ENCODE measurements at regions not wholly inside any gene's neighbourhood (a gene's known extent, or its start where the extent isn't known, plus 50 kb on each side); places are given as distances from the start of the nearest gene placed in this dataset.

GRCh38 chr12:76649099-76649498 is 89.5 kb upstream of the OSBPL8 start:
- no peak overlapping the region for H3K4me3 ChIP-seq
- TF ChIP-seq, protein P1, sequence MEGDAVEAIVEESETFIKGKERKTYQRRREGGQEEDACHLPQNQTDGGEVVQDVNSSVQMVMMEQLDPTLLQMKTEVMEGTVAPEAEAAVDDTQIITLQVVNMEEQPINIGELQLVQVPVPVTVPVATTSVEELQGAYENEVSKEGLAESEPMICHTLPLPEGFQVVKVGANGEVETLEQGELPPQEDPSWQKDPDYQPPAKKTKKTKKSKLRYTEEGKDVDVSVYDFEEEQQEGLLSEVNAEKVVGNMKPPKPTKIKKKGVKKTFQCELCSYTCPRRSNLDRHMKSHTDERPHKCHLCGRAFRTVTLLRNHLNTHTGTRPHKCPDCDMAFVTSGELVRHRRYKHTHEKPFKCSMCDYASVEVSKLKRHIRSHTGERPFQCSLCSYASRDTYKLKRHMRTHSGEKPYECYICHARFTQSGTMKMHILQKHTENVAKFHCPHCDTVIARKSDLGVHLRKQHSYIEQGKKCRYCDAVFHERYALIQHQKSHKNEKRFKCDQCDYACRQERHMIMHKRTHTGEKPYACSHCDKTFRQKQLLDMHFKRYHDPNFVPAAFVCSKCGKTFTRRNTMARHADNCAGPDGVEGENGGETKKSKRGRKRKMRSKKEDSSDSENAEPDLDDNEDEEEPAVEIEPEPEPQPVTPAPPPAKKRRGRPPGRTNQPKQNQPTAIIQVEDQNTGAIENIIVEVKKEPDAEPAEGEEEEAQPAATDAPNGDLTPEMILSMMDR (IDR thresholded peaks at IDR 0.05), result no peak

DNA sequence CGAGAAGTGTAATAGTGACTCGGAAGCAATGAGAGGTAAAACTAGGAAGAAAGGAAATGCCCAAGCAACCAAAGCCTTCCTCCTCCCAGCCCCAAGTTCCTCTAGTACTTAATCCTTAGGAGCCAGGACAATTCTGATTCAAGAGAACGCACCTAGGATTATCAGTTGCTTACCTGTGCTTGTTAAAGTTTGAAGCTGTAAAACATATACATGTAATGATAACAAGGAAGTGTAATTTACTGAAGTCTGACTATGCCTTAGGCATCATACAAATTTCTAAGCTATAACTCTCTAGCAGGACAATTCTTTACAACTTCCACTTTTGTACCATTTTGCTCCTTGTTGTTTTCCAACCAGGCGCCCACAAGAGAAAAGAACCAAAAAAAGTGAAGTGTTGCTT is 92.8 kb upstream of the OSBPL8 start:
- TF ChIP-seq, protein P1 (IDR thresholded peaks at IDR 0.05), result no peak
- Histone ChIP-seq H3K27ac (no peak overlapping the region), H3K4me3 (no peak overlapping the region)
- no peak for DNase-seq (ENCODE audit: low spot score)

More at GRCh38 chr12:76649099-76649498, 89.5 kb upstream of the OSBPL8 start:
- no peak for DNase-seq (ENCODE audit: low spot score)
- no peak overlapping the region for H3K27ac ChIP-seq

GRCh38 chr12:76653342-76653741 is 93.8 kb upstream of the OSBPL8 start:
- DNase-seq (ENCODE audit: low spot score), result no peak
- Histone ChIP-seq H3K27ac (no peak overlapping the region), H3K4me3 (no peak overlapping the region)
- TF ChIP-seq, protein P1 (IDR thresholded peaks at IDR 0.05), result no peak

- DNase-seq (ENCODE audit: low spot score), result no peak
- no peak overlapping the region for H3K27ac ChIP-seq
- H3K4me3 ChIP-seq, result no peak overlapping the region
- TF ChIP-seq, protein P1 (IDR thresholded peaks at IDR 0.05), result no peak
Observed at GRCh38 chr12:76664731-76665130, 99.2 kb upstream of the ZDHHC17 start.

- no peak overlapping the region for H3K4me3 ChIP-seq
- H3K27ac ChIP-seq, result no peak overlapping the region
- DNase-seq (ENCODE audit: low spot score), result no peak
- TF ChIP-seq, protein P1 (IDR thresholded peaks at IDR 0.05), result no peak
Observed at GRCh38 chr12:76666290-76666835, 97.6 kb upstream of the ZDHHC17 start.

DNA sequence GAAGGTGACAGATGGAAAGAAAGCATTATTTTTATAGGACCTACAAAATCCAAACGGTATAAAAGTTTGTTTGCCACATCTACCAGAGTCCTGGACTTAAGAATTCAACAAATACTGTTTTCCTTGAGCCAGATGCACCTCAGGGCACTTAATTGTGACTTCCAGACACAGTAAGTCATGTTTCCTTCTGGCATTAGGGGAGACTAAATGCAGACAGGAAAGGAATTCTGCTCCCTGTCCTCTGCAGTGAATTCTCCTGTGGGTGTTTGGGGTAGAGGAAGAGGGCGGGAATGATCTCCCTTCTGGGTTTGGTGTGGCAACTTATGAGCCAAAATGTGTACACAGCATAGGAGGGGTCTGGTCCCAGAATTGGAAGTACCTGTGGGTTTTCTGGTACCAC is 93.9 kb upstream of the ZDHHC17 start:
- H3K27ac ChIP-seq, result no peak overlapping the region
- TF ChIP-seq, protein P1 (IDR thresholded peaks at IDR 0.05), result no peak
- DNase-seq (ENCODE audit: low spot score), result no peak
- H3K4me3 ChIP-seq, result no peak overlapping the region

GRCh38 chr12:76670776-76671175 is 93.1 kb upstream of the ZDHHC17 start:
- TF ChIP-seq, protein P1 (IDR thresholded peaks at IDR 0.05), result no peak
- Histone ChIP-seq H3K27ac (no peak overlapping the region), H3K4me3 (no peak overlapping the region)
- no peak for DNase-seq (ENCODE audit: low spot score)
